ENCODE measurements at regions not wholly inside any gene's neighbourhood (a gene's known extent, or its start where the extent isn't known, plus 50 kb on each side); places are given as distances from the start of the nearest gene placed in this dataset.
A peak's percentile ranks its signal among the peaks of the same experiment; 100 is the strongest.
"Not testable (repeated sequence)": the region's sequence is repeated elsewhere in the genome, so short reads cannot be mapped to it uniquely, and the experiment has no call there.

GRCh38 chr12:108421082-108421481, 82.0 kb upstream of the CMKLR1 start:
- not testable (repeated sequence) for DNase-seq

GRCh38 chr12:108420421-108420820, 81.3 kb upstream of the CMKLR1 start:
- DNase-seq, result not testable (repeated sequence)

- DNase-seq, result no peak
Measured at GRCh38 chr12:108419949-108420348, 80.8 kb upstream of the CMKLR1 start.

GRCh38 chr12:108418164-108418890, 79.2 kb upstream of the CMKLR1 start:
- no peak for DNase-seq

DNA sequence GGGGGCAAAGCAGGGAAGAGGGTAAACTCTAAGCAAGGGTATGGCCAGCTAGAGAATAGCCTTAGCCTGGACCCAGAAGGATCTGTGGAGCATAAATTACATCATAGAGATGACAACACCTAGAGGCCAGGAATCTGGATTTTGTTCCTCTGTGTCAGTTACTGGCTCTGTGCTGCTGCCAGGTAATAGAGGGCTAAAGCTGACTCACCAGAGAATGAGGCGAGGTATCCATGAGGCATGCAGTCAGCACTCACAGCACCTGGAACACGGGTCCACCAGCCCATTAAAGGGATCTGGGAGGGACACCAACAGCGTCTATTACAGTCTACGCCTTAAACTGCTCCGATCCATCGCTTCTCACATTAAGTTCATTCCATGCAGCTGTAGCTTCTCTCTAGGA, 74.9 kb upstream of the CMKLR1 start:
- no peak for DNase-seq

- no peak for DNase-seq
Measured at GRCh38 chr12:108410689-108411088, 71.6 kb upstream of the CMKLR1 start.

DNA sequence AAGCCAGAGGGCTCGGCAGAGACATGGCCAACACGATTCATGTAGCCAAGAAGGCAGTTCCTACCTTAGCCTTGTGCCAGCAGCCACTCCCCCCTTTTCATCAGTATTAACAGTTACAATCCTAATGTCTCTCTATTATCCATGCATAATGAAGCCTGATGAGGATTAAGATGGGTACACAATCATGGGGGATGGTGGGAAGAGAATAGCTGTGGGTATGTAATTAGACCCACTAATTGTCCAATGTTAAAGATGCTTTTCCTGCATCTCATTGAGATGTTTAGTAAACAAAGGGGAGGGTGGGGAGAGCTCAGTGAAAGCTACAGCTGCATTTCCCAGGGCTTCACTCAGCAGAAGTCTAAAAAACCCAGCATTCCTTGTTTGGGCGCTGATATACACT, 70.4 kb upstream of the CMKLR1 start:
- no peak for DNase-seq

DNA sequence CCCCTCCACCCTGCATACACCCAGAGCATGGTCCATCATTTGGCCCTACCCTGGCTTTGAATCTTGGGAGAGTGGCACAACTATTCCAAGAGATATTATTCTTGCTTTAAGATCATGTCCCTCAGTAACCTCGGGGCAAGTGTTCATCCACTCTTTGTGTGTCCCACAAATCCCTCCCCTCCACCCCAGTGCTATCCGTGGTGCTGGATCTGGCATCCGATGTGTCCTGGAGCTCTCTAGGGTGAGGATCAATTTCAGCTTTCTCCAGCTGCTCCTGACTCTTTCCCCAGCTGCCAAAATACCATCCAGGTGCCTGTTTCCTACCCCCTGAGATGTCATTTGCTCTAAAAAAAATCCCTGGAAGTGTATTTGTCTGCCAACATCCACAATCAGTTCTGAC, 64.8 kb upstream of the CMKLR1 start:
- no peak for DNase-seq

GRCh38 chr12:108401964-108402363, 62.9 kb upstream of the CMKLR1 start:
- no peak for DNase-seq

DNA sequence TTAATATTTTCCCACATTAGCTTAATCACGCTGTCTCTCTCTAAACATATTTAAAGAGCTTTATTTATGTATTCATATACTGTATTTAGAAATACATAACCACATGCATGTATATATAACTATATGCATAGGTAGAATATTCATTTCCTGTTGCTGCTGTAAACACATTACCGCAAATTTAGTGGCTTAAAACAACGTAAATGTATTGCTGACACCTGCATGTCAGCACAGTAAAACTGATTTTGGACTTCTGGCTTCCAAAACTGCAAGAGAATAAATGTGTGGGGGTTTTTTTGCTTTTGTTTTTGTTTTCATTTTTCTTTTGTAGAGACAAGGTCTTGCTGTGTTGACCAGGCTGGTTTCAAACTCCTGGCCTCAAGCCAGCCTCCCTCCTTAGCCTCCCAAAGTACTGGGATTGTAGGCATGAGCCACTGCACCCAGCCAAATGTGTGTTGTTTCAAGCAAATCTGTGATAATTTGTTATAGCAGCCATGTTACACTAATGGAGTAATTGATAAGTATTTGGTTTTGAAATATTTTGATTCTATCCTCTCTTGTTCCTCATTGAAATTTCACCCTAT, 61.9 kb upstream of the CMKLR1 start:
- peak in 1 of 2 experiments; percentile 33 for DNase-seq

GRCh38 chr12:108400481-108400880, 61.4 kb upstream of the CMKLR1 start:
- no peak for DNase-seq

- peak in 1 of 2 experiments; percentile 73 for DNase-seq
Measured at GRCh38 chr12:108400056-108400455, 60.9 kb upstream of the CMKLR1 start.

DNA sequence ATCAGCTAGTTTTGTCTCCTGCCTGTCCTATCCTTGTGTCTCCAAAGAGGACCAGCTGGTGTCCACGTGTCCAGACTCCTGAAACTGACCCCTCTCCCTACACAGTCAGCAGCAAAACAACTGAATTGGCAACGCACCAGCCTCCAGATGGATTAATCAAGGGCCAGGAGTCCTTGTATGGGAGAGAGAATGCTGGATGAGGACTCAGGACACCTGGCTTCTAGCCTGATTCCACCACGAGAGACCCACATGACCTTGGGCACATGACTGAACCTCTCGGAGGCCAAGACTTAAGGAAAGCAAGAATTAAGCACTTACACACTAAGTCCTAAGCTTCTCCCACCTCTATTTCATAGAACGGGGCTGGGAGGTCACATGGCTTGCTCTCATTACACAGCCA, 60.4 kb upstream of the CMKLR1 start:
- DNase-seq, result peak; percentile 80 to 87

GRCh38 chr12:108394196-108394595, 55.1 kb upstream of the CMKLR1 start:
- DNase-seq, result peak; percentile 78 to 91

GRCh38 chr12:108392284-108392683, 53.2 kb upstream of the CMKLR1 start:
- no peak for DNase-seq

DNA sequence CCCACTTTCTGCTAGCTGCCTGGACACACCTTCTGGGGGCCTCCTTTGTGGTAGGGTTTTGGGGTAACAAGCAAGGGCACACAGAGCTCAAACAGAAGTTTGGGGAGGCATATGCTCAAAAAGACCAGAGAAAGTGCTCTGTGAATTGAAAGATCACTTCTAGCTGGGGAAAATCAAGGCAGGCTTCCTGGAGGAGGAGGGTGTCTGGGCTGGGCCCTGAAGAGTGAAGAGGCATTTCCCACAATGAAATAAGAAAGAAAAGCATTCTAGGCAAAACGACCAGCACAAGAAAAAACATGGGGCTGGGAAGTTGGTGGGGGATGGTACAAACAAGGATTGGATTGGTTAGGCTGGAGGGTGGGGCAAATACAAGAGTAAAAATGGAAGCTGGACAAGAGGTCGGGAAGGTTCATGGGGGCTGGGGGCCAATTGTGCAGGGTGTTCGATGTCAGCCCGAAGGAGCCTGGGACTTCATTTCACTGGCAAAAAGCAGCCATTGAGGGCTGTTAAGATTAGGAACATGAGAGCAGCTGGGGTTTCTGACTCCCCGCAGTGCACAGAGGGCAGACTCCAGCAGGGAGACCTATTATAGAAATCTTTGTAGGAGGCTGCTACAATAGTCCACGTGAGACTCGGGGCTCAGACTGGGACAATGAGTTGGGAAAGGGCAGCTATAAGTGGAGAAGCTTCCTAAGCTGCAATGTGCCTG, 51.5 kb upstream of the CMKLR1 start:
- no peak for DNase-seq

DNA sequence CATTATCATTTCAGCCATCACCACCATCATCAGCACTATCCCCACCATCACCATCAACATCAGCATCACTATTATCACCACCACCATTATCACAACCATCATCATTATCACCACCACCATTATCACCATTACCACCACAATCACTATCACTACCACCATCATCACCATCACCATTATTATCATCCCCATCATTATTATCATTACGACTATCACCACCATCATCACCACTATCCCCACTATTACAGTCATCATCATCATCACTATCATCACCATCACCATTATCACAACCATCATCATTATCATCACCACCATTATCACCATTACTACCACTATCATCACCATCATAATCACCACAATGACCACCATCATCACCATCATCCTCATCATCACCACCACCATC, 50.4 kb upstream of the CMKLR1 start:
- no peak for DNase-seq
